HEK293 (cell line): ENCODE measurements at regions not wholly inside any gene's neighbourhood (a gene's known extent, or its start where the extent isn't known, plus 50 kb on each side); places are given as distances from the start of the nearest gene placed in this dataset.

Experiments used
- KLF16 ChIP-seq: fragments of 450-650 bp; formaldehyde crosslinking; IDR thresholded peaks from 2 replicates; pipeline ENCODE4 v1.5.1; 2017; ENCODE audit warnings: missing biosample characterization, missing genetic modification characterization
- MEIS1 ChIP-seq: sonication (generic); formaldehyde crosslinking; IDR thresholded peaks from 2 replicates; pipeline ENCODE4 v1.8.1; 2022; ENCODE audit warnings: missing genetic modification reagents, mild to moderate bottlenecking, borderline replicate concordance
- MYNN ChIP-seq: fragments of 450-650 bp; formaldehyde crosslinking; IDR thresholded peaks from 2 replicates; pipeline ENCODE4 v1.5.1; 2016; ENCODE audit warnings: missing biosample characterization, missing genetic modification characterization, borderline replicate concordance
- ZBTB1 ChIP-seq: fragments of 450-650 bp; formaldehyde crosslinking; IDR thresholded peaks from 2 replicates; pipeline ENCODE4 v1.5.1; 2016; ENCODE audit warnings: missing biosample characterization, missing genetic modification characterization
- TF ChIP-seq, protein P1 (sequence below): fragments of 450-650 bp; formaldehyde crosslinking; IDR thresholded peaks from 2 replicates; pipeline ENCODE4 v1.5.1; 2016; ENCODE audit warnings: missing biosample characterization, missing genetic modification characterization

- TF ChIP-seq MEIS1 (CRISPR knock-in tag) (no peak), MYNN (no peak), KLF16 (tag by site-specific recombination) (no peak), ZBTB1 (tag by site-specific recombination) (no peak)
- TF ChIP-seq, protein P1, sequence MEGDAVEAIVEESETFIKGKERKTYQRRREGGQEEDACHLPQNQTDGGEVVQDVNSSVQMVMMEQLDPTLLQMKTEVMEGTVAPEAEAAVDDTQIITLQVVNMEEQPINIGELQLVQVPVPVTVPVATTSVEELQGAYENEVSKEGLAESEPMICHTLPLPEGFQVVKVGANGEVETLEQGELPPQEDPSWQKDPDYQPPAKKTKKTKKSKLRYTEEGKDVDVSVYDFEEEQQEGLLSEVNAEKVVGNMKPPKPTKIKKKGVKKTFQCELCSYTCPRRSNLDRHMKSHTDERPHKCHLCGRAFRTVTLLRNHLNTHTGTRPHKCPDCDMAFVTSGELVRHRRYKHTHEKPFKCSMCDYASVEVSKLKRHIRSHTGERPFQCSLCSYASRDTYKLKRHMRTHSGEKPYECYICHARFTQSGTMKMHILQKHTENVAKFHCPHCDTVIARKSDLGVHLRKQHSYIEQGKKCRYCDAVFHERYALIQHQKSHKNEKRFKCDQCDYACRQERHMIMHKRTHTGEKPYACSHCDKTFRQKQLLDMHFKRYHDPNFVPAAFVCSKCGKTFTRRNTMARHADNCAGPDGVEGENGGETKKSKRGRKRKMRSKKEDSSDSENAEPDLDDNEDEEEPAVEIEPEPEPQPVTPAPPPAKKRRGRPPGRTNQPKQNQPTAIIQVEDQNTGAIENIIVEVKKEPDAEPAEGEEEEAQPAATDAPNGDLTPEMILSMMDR (tag by site-specific recombination), result no peak
Measured at GRCh38 chr4:92012899-92013867, 290.6 kb upstream of the GRID2 start.
